ENCODE measurements at regions not wholly inside any gene's neighbourhood (a gene's known extent, or its start where the extent isn't known, plus 50 kb on each side); places are given as distances from the start of the nearest gene placed in this dataset.
"Not testable (repeated sequence)": the region's sequence is repeated elsewhere in the genome, so short reads cannot be mapped to it uniquely, and the experiment has no call there.

DNA sequence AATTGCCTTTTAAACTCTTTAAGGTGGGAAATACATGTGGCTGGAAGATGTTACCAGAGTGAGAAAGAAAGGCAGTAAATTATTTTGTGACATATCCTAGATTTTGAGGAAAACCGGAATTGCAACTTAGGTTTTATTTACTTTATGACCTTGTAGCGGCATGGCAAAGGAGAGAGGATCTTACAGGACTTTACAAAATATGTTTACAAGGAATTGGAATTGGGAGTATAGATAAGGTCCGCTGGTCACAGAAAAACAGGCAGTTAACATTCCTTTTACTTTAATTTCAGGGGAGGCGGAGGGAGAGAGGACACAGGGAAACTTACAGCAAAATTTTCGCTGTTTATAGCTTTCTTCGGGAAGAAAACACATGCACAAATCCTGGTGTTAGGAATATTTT, 784.2 kb upstream of the AGA start:
- not testable (repeated sequence) for H3K36me3 ChIP-seq (ENCODE audit: control insufficient read depth, insufficient read depth, low read length); DNase-seq (ENCODE audit: low read depth in 4 of 6, low spot score in 6 of 6); H3K27me3 ChIP-seq (ENCODE audit: control insufficient read depth, insufficient read depth, low read length); H3K4me3 ChIP-seq (ENCODE audit: low read depth, low read length); H3K27ac ChIP-seq (ENCODE audit: low read depth, low read length); H3K9me3 ChIP-seq (ENCODE audit: control insufficient read depth, insufficient read depth, low read length); H3K4me1 ChIP-seq (ENCODE audit: control insufficient read depth, insufficient read depth, low read length)
- WGBS (ENCODE audit: insufficient coverage): 92% methylated on average over 2 of the region's 6 CpGs

DNA sequence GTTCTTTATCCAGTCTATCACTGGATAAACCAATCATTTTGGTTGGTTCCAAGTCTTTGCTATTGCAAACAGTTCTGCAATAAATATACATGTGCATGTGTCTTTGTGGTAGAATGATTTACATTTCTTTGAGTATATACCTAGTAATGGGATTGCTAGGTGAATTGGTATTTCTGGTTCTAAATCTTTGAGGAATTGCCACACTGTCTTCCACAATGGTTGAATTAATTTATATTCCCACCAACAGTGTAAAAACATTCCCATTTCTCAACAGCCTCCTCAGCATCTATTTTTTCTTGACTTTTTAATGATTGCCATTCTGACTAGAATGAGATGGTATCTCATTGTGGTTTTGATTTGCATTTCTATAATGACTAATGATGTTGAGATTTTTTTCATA, 791.7 kb upstream of the AGA start:
- Histone ChIP-seq H3K27me3 (ENCODE audit: control insufficient read depth, insufficient read depth, low read length) (no peaks in the 10 kb centered on the region), H3K9me3 (ENCODE audit: control insufficient read depth, insufficient read depth, low read length) (no peaks in the 10 kb centered on the region), H3K4me1 (ENCODE audit: control insufficient read depth, insufficient read depth, low read length) (no peaks in the 10 kb centered on the region), H3K36me3 (ENCODE audit: control insufficient read depth, insufficient read depth, low read length) (no peaks in the 10 kb centered on the region), H3K4me3 (ENCODE audit: low read depth, low read length) (no peak overlapping the region), H3K27ac (ENCODE audit: low read depth, low read length) (no peak overlapping the region)
- DNase-seq (ENCODE audit: low read depth in 4 of 6, low spot score in 6 of 6): no peak

DNA sequence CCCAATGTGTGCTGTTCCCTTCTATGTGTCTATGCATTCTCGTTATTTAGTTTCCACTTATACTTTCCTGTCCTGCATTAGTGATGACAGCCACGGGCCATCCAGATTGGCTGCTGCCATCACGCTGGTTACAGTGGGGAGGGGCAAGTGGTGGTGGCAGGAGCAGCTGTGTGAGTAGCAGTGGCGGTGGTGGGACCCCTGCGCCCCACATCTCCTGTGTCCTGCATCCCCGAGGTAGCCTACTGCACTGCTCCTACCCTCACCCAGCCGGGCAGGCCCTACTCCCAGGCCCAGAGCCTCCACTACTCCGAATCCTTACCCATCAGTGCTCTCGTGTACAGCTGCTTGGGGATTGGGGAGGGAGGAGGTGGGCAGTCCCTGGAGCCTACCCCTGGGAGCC, 798.7 kb upstream of the AGA start:
- Histone ChIP-seq H3K9me3 (ENCODE audit: control insufficient read depth, insufficient read depth, low read length) (peaks cover 10% of the 10 kb centered on the region), H3K4me3 (ENCODE audit: low read depth, low read length) (no peak overlapping the region)
- WGBS (ENCODE audit: insufficient coverage): 60% methylated on average over 1 of the region's 9 CpGs

DNA sequence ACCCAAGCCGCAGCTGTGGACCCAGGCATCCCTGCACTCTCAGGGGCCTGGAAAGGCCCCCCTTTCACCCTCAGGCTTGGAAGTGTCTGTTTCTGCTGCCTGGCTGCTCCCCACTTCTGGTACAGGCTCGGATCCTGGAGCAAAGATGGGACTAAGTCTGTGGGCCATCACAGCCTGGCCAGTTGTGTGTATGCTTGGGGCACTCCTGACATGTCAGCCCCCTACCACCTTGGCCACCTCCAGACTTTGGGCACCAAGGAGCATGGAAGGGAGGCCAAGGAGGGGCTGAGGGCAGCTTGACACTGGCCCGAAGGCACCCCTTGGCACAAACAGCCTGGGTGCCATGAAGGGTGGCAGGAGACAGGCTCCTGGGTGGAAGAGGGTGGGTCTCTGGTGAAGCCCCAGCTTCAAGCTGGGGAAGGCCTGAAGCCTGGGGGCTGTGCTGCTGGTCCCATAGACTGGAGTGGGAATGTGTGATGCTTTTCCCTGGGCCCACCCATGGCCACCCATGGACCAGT, 799.4 kb upstream of the AGA start:
- H3K27me3 ChIP-seq (ENCODE audit: control insufficient read depth, insufficient read depth, low read length): no peaks in the 10 kb centered on the region
- H3K4me1 ChIP-seq (ENCODE audit: control insufficient read depth, insufficient read depth, low read length): no peaks in the 10 kb centered on the region
- WGBS (ENCODE audit: insufficient coverage): 79% methylated on average over 3 of the region's 3 CpGs
- DNase-seq (ENCODE audit: low read depth in 4 of 6, low spot score in 6 of 6): no peak
- H3K4me3 ChIP-seq (ENCODE audit: low read depth, low read length): no peak overlapping the region
- no peak overlapping the region for H3K27ac ChIP-seq (ENCODE audit: low read depth, low read length)
- peaks cover 10% of the 10 kb centered on the region for H3K9me3 ChIP-seq (ENCODE audit: control insufficient read depth, insufficient read depth, low read length)
- no peaks in the 10 kb centered on the region for H3K36me3 ChIP-seq (ENCODE audit: control insufficient read depth, insufficient read depth, low read length)

More for the DNA sequence above, 798.7 kb upstream of the AGA start:
- H3K36me3 ChIP-seq (ENCODE audit: control insufficient read depth, insufficient read depth, low read length): no peaks in the 10 kb centered on the region
- no peak for DNase-seq (ENCODE audit: low read depth in 4 of 6, low spot score in 6 of 6)
- no peaks in the 10 kb centered on the region for H3K4me1 ChIP-seq (ENCODE audit: control insufficient read depth, insufficient read depth, low read length)
- no peaks in the 10 kb centered on the region for H3K27me3 ChIP-seq (ENCODE audit: control insufficient read depth, insufficient read depth, low read length)
- no peak overlapping the region for H3K27ac ChIP-seq (ENCODE audit: low read depth, low read length)

DNA sequence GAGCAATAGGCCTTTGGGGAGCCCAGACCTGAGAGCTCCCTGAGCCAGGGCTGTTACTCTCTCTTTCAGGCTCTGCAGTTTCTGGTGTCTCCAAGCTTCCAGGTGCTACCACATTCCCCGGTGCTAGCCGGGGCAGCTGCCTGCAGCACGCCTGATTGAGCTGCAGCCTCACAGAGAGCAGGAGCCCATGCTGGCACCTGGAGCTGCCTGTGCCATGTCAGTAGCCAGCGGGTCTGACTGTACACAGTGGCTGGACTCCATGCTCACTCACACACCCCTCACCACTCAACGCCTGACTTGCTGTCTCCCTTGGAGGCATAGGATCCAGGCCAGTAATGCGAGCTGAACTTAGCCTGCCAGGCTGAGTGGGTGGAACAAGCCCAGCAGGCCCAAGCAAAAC, 800.4 kb upstream of the AGA start:
- Histone ChIP-seq H3K27me3 (ENCODE audit: control insufficient read depth, insufficient read depth, low read length) (no peaks in the 10 kb centered on the region), H3K36me3 (ENCODE audit: control insufficient read depth, insufficient read depth, low read length) (no peaks in the 10 kb centered on the region), H3K27ac (ENCODE audit: low read depth, low read length) (no peak overlapping the region), H3K4me3 (ENCODE audit: low read depth, low read length) (no peak overlapping the region), H3K4me1 (ENCODE audit: control insufficient read depth, insufficient read depth, low read length) (no peaks in the 10 kb centered on the region), H3K9me3 (ENCODE audit: control insufficient read depth, insufficient read depth, low read length) (peaks cover 10% of the 10 kb centered on the region)
- 94% methylated on average over 6 of the region's 6 CpGs for WGBS (ENCODE audit: insufficient coverage)
- DNase-seq (ENCODE audit: low read depth in 4 of 6, low spot score in 6 of 6): no peak

DNA sequence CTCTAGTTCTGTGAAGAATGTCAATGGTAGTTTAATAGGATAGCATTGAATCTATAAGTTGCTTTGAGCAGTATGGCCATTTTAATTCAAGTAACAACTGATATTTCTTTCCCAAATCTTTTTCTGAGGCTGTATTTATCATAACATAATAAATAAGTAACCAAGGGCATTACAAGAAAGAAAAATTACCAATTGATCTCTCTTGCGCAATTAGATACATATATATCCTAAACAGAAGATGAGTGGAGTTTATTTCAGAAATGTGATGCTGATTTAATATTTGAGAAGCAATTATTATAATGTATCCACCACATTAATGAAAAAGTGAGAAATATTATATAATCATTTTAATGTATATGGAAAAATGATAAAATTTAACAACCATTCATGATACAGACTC, 802.5 kb upstream of the AGA start:
- Histone ChIP-seq H3K4me3 (ENCODE audit: low read depth, low read length) (no peak overlapping the region), H3K36me3 (ENCODE audit: control insufficient read depth, insufficient read depth, low read length) (no peaks in the 10 kb centered on the region), H3K27me3 (ENCODE audit: control insufficient read depth, insufficient read depth, low read length) (no peaks in the 10 kb centered on the region), H3K27ac (ENCODE audit: low read depth, low read length) (no peak overlapping the region), H3K9me3 (ENCODE audit: control insufficient read depth, insufficient read depth, low read length) (peaks cover 8% of the 10 kb centered on the region), H3K4me1 (ENCODE audit: control insufficient read depth, insufficient read depth, low read length) (no peaks in the 10 kb centered on the region)
- DNase-seq (ENCODE audit: low read depth in 4 of 6, low spot score in 6 of 6): no peak
- no CpG with 5 or more reads among the region's 1 CpG for WGBS (ENCODE audit: insufficient coverage)

DNA sequence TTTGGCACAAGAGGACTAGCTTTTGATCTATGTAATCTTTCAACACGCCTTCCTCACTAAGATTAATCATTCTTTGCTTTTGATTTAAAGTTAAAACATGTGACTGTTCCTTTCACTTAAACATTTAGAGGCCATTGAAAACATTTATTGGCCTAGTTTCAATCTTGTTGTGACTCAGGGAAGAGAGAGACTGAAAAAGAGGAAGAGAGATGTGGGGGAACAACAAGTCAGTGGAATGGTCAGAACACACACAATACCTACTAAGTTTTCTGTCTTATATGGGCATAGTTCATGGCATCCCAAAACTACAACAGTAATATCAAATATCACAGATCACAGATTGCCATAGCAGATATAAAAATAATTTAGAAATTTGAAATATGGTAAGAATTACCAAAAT, 812.9 kb upstream of the AGA start:
- WGBS (ENCODE audit: insufficient coverage): no CpG with 5 or more reads among the region's 1 CpG
- no peaks in the 10 kb centered on the region for H3K27me3 ChIP-seq (ENCODE audit: control insufficient read depth, insufficient read depth, low read length)
- peaks cover 1% of the 10 kb centered on the region for H3K9me3 ChIP-seq (ENCODE audit: control insufficient read depth, insufficient read depth, low read length)
- no peak for DNase-seq (ENCODE audit: low read depth in 4 of 6, low spot score in 6 of 6)
- no peaks in the 10 kb centered on the region for H3K36me3 ChIP-seq (ENCODE audit: control insufficient read depth, insufficient read depth, low read length)
- no peak overlapping the region for H3K4me3 ChIP-seq (ENCODE audit: low read depth, low read length)
- H3K27ac ChIP-seq (ENCODE audit: low read depth, low read length): no peak overlapping the region
- no peaks in the 10 kb centered on the region for H3K4me1 ChIP-seq (ENCODE audit: control insufficient read depth, insufficient read depth, low read length)

DNA sequence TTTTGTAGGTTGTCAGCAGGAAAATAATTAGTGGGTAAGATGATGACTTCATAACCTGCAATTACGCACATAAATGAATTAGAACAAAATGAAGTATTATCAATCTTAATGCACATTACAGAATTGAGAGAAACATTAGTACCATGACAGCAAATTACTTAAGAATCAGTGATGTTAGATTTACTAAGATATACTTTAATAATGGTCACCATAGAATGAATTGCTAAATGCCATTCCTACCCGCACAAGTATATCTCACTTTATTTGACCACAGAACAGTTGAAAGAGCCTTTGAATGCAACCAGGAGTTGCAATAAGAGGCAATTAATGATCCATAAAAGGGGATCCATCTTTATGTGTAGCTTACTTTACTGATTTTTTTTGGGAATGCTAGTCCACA, 816.4 kb upstream of the AGA start:
- no peak for DNase-seq (ENCODE audit: low read depth in 4 of 6, low spot score in 6 of 6)
- Histone ChIP-seq H3K27me3 (ENCODE audit: control insufficient read depth, insufficient read depth, low read length) (no peaks in the 10 kb centered on the region), H3K27ac (ENCODE audit: low read depth, low read length) (no peak overlapping the region), H3K4me3 (ENCODE audit: low read depth, low read length) (no peak overlapping the region), H3K9me3 (ENCODE audit: control insufficient read depth, insufficient read depth, low read length) (peaks cover 1% of the 10 kb centered on the region), H3K36me3 (ENCODE audit: control insufficient read depth, insufficient read depth, low read length) (no peaks in the 10 kb centered on the region), H3K4me1 (ENCODE audit: control insufficient read depth, insufficient read depth, low read length) (no peaks in the 10 kb centered on the region)
- WGBS (ENCODE audit: insufficient coverage): no CpG with 5 or more reads among the region's 2 CpGs

DNA sequence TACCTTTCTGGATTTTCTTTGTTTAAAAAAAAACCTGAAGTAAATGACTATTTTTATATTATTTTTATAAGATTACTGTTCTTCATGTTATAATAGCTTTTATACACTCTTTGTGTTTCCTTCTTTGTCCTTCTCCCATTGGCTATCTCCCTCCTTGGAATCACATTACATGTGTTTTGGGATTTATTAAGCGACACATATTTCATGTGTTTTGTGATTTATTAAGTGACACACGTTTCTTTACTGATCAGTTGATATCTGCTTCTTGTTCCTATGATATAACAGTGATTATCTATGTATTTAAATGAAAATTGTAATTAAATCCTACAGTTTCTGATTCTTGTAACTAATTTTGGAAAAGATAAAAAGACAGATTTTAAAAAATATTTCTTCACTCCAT, 817.3 kb upstream of the AGA start:
- H3K36me3 ChIP-seq (ENCODE audit: control insufficient read depth, insufficient read depth, low read length): no peaks in the 10 kb centered on the region
- H3K27me3 ChIP-seq (ENCODE audit: control insufficient read depth, insufficient read depth, low read length): no peaks in the 10 kb centered on the region
- H3K27ac ChIP-seq (ENCODE audit: low read depth, low read length): no peak overlapping the region
- H3K4me3 ChIP-seq (ENCODE audit: low read depth, low read length): no peak overlapping the region
- no peak for DNase-seq (ENCODE audit: low read depth in 4 of 6, low spot score in 6 of 6)
- H3K4me1 ChIP-seq (ENCODE audit: control insufficient read depth, insufficient read depth, low read length): no peaks in the 10 kb centered on the region
- no peaks in the 10 kb centered on the region for H3K9me3 ChIP-seq (ENCODE audit: control insufficient read depth, insufficient read depth, low read length)
- no CpG with 5 or more reads among the region's 2 CpGs for WGBS (ENCODE audit: insufficient coverage)

DNA sequence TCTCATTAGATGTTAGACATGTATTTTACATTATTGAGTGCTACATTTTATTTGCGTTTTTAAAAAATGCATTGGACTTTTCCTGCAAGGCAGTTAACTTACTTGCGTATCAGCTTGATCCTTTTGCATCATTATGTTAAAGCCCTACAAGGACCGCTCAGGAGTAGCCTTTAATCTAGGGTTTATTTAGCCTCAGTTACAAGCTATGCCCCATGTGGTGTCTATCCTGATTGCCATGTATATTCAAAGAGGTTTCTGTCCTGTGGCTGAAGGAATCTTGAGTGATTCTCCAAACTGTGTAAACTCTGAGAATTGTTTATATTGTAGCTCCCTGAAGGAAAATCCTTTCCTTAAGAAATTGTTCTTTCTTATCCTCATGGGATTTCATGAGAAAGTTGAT, 821.8 kb upstream of the AGA start:
- Histone ChIP-seq H3K9me3 (ENCODE audit: control insufficient read depth, insufficient read depth, low read length) (no peaks in the 10 kb centered on the region), H3K4me3 (ENCODE audit: low read depth, low read length) (no peak overlapping the region), H3K36me3 (ENCODE audit: control insufficient read depth, insufficient read depth, low read length) (no peaks in the 10 kb centered on the region), H3K4me1 (ENCODE audit: control insufficient read depth, insufficient read depth, low read length) (no peaks in the 10 kb centered on the region), H3K27ac (ENCODE audit: low read depth, low read length) (no peak overlapping the region), H3K27me3 (ENCODE audit: control insufficient read depth, insufficient read depth, low read length) (no peaks in the 10 kb centered on the region)
- DNase-seq (ENCODE audit: low read depth in 4 of 6, low spot score in 6 of 6): no peak
- 70% methylated on average over 2 of the region's 3 CpGs for WGBS (ENCODE audit: insufficient coverage)

Measured in spinal cord (tissue), 9 donors.